Ammon's horn (tissue), 1 donor: ENCODE measurements at regions not wholly inside any gene's neighbourhood (a gene's known extent, or its start where the extent isn't known, plus 50 kb on each side); places are given as distances from the start of the nearest gene placed in this dataset.

Experiments used
- DNase-seq: peaks from one replicate; pipeline ENCODE4 v3.0.0-alpha.2; 2016; ENCODE audit warnings: low spot score

DNA sequence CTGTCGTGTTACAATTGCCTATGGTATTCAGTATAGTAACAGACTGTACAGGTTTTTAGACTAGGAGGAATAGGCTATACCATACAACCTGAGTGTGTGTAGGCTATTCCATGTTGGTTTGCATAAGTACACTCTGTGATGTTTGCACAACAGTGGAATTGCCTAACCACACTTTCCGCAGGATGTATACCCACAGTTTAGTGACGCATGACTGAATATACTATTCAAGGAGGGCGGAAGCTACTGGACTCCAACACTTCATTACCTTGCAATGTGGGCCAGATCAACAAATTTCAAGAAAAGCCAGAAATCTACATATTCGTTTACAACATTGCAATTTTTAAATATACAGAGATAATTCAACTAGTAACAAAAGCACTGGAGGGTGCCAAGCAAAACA lies 317.2 kb downstream of the PDGFC start:
- DNase-seq = no peak

DNA sequence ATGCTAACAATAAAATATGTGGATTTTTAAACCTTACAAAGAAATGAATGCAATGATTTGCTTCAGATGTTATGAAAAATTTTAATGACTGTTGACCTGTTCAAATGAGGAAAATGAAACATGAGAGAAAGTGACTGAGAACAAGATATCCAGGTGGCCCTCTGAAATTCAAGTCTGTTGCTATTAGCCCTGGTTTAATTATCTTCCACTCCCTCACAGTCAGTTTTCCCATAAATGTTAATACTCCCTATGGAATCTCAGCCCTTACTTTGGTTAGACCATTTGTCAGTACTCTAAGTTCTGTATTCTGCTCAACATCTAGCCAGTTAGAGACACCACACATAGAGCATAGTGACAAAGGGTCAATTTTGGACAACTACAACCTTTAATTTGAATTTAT lies 327.8 kb downstream of the PDGFC start:
- DNase-seq = no peak

GRCh38 chr4:156642161-156642560 lies 329.4 kb downstream of the PDGFC start:
- DNase-seq = no peak

GRCh38 chr4:156638925-156639605 lies 332.5 kb downstream of the PDGFC start:
- DNase-seq = no peak

DNA sequence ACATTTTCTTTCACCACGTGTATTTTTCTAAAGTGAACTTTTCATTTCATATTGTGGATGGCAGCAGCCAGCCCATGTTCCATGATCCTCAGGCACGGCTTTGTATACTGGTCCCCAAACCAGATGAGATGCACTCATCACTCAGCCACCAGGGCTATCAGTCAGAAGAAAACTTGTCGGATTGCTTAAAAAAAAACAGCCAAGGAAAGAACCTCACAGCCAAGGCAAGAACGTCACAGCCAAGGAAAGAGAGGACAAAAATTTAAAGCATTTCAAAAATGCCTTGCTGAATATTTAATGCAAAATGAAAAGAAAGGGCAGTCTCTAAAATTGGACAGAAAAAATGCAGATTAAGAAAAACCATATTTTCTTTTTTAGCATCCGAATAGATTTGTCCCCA lies 333.3 kb downstream of the PDGFC start:
- no peak for DNase-seq

- DNase-seq = no peak
These were observed 335.2 kb downstream of the PDGFC start for GRCh38 chr4:156636381-156636780.

DNA sequence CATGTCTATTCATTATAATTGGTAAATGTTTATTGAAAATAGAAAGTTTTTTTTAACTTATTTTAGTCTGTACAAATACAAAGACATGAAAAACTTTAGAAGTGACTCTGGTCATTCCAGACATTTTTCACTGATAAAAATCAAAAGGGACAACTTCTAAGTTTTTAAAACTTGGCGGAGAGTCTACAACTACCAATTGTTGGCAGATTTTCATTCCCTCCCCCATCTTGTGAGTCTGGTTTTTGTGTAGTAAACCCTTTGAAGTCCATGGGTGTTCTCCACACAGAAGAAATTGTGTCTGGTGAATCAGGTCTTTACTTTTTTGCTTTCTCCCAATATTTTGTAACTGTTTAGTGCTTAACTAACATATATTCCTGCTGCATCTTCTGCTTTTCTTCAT lies 336.5 kb downstream of the PDGFC start:
- DNase-seq = no peak

DNA sequence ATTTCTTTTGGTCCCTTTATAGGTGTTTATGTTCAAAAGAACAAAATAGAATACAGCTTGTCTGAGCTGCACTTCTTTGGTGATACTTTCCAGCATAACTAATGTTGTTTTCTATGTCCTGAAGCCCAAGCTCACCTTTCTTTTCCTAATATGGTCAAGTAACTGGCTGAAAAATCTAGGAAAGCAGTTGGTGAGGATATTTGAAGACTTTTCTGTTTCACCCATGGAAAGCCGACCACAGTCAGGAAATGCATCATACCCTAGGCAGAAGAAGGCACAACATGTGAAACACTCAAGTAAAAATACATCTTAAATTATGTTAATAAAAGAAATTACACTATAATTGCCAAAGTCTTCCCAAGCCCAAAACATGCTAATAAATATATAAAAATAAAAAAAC lies 337.0 kb downstream of the PDGFC start:
- DNase-seq = no peak

DNA sequence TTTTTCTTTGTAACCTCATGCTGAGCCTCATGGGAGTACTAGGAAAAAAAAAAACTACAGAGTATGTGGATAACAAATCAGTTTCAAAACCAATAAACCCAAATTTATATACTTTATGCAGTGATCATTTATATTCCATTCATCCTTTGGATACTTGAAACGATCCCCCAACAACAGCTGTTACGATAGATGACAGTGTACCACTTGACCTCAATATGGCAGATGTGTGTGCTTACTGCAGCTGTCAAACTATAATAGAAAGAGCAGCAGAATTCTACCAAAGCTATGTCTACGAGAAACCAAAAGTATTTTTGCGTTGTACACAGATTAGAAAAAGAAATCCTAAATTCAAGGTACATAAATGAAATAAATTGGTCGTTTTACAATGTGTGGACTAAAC lies 337.8 kb downstream of the PDGFC start:
- no peak for DNase-seq

DNA sequence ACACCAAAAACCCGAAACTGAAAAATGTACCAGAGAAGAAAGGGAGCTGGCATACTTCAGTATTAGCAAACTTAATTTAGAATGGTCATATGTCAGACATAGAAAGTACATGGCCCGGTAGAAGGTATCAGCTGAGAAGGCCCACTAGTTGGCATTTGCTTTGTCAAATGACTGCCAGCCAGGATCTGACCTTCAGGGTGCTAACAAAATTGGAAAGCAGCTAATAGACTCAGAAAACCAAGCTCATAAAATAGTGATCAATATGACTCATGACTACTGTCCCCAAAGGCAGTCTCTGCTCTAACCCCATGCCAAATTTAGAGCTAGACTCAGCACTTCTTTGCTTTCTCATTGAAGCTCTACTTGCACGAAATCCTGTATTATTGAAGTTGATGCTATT lies 342.7 kb downstream of the PDGFC start:
- DNase-seq = no peak

DNA sequence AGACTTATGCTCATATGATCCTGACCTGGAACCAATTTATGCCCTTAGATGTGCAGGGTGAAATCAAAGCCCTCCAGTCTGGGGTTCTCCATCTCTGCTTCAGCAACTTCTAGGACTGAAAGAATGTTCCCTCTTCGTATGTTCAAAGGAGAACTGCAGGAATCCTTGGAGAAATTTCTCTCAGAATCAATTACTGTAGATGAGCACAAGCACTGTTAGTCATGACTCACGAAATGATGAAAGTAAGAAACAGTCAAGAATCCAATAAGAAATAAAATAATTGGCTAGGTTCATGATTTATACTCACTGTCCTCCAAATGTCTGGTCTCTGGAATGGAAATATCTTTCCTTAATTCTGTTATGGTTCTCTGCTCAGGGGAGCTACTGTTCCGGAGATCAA lies 348.2 kb downstream of the PDGFC start:
- no peak for DNase-seq

- DNase-seq = no peak
These were observed 350.8 kb downstream of the PDGFC start for GRCh38 chr4:156620786-156621185.

GRCh38 chr4:156619154-156619934 lies 352.3 kb downstream of the PDGFC start:
- no peak for DNase-seq

DNA sequence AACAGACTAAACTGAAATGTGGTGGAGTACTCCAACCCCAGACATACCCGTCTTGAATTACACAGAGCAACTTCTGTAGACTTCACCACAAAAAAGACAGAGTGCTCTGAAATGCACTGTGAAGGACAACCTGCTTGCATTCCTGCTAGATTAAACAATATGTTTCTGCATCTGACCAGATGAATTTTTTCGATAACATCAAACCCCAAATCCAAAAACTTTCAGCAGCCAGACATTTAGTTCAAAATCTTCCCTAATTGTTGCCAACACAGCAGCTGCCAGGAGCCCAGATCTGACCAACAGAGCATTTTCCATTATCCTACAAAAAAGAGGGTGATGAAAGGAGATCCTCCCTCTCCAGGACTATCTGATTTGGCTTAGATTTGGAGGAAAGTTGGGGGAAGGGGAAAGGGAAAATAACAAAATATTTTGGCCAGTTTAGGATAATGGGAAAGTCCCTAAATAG lies 356.5 kb downstream of the PDGFC start:
- no peak for DNase-seq

DNA sequence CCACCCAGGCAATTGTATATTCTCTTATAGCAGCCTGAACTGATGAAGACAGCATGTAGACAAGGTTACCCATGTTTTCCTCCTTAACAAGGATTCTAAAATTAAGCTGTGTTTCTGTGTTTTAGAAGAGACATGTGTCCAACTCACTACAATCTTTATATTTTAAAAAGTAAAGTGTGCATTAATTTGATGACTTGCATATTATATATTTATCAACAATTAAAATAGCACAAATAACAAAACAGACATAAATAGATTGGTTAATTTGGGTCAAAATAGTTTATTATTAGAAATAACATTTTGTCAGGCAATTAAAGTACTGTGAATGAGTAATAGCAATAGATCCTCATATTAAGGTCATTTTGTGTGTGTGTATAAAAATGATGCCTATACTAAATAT lies 357.1 kb downstream of the PDGFC start:
- DNase-seq = no peak

DNA sequence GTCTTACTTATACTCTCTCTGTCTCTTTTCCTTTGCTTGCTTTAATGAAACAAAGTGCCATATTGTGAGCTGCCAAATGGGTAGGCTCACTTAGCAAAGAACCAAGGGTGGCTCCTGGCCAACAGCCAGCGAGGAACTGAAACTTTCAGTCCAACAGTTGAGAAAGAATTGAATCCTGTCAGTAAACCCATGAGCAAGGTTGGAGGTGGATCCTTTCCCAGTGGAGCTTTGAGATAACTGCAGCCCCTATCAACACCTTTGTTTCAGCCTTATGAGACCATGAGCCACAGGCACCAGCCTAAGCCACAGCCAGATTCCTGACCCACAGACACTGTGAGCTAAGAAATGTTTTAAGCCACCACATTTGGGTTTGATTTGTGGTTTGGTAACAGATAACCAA lies 362.2 kb downstream of the PDGFC start:
- peak; percentile 13 for DNase-seq

DNA sequence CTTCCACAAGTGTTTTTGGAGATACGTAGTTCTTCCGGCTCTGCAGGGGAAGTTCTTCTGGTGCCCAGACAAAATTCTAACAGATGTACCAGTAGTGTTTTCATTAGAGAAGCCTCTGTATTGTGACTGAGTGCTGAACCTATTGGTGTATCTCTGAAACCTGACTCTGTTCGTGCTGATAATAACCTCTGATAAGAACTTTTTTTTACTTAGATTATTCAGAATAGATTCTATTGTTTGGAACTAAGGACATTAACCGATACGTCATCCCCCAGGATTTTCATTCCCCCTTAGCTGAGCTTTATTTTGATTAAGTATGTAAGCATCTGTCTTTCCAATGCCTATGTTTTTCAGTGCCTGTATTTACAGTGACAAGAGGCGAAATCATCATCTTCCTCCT lies 362.9 kb downstream of the PDGFC start:
- DNase-seq = no peak

GRCh38 chr4:156607478-156607857 lies 364.1 kb downstream of the PDGFC start:
- DNase-seq = no peak

DNA sequence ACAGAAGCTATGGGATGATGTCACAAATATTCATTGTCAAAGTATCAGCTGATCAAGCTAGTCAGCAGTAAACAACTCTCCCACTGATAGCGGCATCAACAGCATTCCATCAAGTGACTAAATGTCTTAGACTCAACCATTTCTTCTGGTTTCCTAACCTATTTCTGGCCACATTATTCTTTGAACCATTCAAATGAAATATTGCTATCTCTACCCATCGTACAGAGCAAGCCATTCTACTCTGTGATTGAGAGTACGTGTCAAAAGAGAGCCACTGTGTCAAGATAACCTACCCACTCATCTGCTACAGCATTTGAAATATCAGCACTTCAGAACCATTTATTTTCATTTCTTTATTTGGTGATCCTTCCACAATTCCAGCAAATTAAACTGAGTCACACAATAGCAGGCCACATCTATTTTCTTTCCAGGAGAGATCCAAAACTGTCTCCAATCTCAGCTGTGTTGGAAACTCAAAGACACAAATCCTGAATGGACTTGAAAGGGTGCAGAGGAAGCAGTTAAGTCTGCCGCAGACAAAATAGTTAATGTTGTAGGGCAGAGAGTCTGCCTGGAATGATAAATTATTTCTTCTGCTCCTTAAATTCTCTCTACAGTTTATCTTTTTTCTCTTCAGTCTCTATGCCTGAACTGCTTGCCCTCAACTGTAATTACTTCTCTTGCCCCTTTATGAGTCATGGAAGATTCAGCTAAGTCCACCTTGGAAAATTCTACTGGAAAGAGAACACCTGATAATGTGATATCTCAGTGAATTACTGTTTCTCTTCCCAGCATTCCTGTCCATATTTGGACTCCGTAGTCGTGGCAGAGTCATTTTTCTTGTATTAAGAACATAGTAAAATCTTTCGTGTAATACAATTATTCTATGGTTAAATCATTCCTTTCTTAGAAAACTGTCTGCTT lies 364.8 kb downstream of the PDGFC start:
- DNase-seq = no peak

- DNase-seq = no peak
These were observed 373.4 kb downstream of the PDGFC start for GRCh38 chr4:156598138-156598681.

GRCh38 chr4:156596706-156597329 lies 374.8 kb downstream of the PDGFC start:
- DNase-seq = no peak

GRCh38 chr4:156596026-156596425 lies 375.6 kb downstream of the PDGFC start:
- DNase-seq = no peak
